HUES6 (cell line): ENCODE measurements at regions not wholly inside any gene's neighbourhood (a gene's known extent, or its start where the extent isn't known, plus 50 kb on each side); places are given as distances from the start of the nearest gene placed in this dataset.

Experiments used
- H3K27ac ChIP-seq: 2 replicates; pipeline ENCODE4 v1.7.0; 2013; ENCODE audit warnings: low read depth, mild to moderate bottlenecking, low read length, inconsistent platforms
- H3K27me3 ChIP-seq: 2 replicates; pipeline ENCODE4 v1.6.1; 2013; ENCODE audit warnings: low read length; ENCODE audit not compliant: control insufficient read depth, insufficient read depth
- H3K36me3 ChIP-seq: 2 replicates; pipeline ENCODE4 v1.6.1; 2013; ENCODE audit warnings: low read length; ENCODE audit not compliant: control insufficient read depth, insufficient read depth
- H3K4me1 ChIP-seq: 2 replicates; pipeline ENCODE4 v1.6.1; 2013; ENCODE audit warnings: low read length; ENCODE audit not compliant: control insufficient read depth, insufficient read depth
- H3K4me3 ChIP-seq: 2 replicates; pipeline ENCODE4 v1.5.1; 2013; ENCODE audit warnings: low read depth, low read length
- H3K9ac ChIP-seq: one replicate; pipeline ENCODE4 v1.6.1; 2013; ENCODE audit warnings: mild to moderate bottlenecking, low read length
- H3K9me3 ChIP-seq: 2 replicates; pipeline ENCODE4 v1.6.1; 2013; ENCODE audit warnings: low read depth, low read length; ENCODE audit not compliant: control insufficient read depth, insufficient read depth

DNA sequence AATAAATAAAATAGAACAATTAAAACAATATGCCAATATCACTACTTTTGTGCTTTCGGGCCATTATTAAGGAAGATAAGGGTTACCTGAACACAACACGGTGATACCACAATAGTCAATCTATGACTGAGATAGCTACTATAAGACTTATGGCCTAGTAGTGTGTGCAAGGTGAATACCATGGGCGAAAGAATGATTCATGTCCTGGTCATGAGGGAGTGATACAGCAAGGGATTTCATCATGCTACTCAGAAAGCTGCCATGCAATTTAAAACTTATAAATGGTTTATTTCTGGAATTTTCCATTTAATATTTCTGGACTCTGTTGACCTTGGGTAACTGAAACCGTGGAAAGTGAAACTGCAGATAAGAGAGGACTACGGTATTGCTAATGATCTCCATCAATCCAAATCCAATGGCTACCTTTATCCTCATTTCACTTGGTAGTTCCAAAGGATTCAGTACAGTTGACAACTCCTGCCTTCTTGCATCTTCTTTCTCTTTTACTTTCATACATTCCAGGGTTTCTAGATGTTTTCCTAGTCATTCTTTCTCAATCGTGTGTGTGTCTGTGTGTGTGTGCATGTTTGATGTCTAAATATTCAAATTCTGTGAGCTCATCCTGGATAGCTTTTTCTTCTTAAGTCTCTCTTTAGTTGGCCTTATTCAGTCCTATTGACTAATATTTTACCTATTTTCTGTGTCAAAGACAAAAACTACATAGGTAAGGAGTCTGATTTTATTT is 100.5 kb upstream of the MAGI2 start:
- no peaks in the 10 kb centered on the region for H3K36me3 ChIP-seq
- no peak overlapping the region for H3K4me3 ChIP-seq
- H3K9me3 ChIP-seq, result no peaks in the 10 kb centered on the region
- no peak overlapping the region for H3K27ac ChIP-seq
- H3K27me3 ChIP-seq, result no peaks in the 10 kb centered on the region
- no peak overlapping the region for H3K9ac ChIP-seq
- H3K4me1 ChIP-seq, result no peaks in the 10 kb centered on the region

DNA sequence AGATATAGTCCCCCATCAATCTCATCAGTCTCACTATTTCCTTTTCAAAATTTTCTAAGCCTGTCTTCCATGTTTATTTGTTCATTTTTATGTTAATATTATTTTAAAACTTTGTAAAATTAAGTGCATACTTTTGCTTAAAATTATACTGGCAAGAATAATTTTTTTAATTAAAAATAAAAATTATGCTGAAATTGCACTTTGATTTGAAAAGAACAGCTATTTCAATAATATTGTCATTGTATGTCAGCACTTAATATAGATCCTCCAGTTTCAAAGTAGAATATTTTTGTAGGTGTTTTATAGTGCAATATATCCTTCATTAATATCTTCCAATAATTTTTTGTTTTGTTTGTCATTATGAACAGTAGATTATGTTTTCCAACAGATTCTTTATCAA is 99.0 kb upstream of the MAGI2 start:
- Histone ChIP-seq H3K4me1 (no peaks in the 10 kb centered on the region), H3K4me3 (no peak overlapping the region), H3K9me3 (no peaks in the 10 kb centered on the region), H3K9ac (no peak overlapping the region), H3K36me3 (no peaks in the 10 kb centered on the region), H3K27ac (no peak overlapping the region), H3K27me3 (no peaks in the 10 kb centered on the region)

DNA sequence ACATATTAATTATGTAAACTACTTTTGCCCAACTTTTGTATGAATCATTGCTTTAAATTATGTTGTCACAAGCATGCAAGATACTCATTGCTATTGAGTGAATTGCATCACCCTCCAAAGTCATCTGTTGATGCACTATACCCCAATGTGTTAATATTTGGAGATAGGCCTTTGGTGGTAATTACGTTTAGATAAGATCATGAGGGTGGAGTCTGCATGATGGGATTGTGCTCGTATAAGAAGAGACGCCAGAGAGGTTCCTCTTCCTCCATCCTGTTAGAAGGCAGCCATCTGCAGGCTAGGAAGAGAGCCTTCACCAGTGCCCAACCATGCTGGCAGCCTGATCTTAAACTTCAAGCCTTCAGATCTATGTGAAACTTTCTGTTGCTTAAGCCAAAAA is 95.3 kb upstream of the MAGI2 start:
- Histone ChIP-seq H3K4me1 (no peaks in the 10 kb centered on the region), H3K27me3 (no peaks in the 10 kb centered on the region), H3K9ac (no peak overlapping the region), H3K4me3 (no peak overlapping the region), H3K27ac (no peak overlapping the region), H3K36me3 (no peaks in the 10 kb centered on the region), H3K9me3 (no peaks in the 10 kb centered on the region)

DNA sequence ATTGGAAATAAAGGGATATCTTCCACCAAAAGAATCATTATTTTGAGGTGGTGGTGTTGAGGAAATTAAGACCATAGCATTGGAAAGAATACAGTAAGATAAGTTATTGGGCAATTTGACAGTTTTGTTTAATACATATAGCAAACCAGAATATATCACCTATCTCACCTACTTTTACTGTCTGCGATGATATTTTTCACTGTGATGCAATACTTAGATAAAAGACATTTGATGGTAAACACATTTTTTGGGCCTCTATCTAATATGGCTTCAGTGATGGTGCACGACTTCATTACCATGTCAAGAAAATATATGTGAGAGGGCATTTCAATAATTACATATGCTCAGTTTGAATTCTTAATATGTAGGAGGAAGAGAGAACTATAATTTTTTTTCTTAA is 93.7 kb upstream of the MAGI2 start:
- H3K36me3 ChIP-seq, result no peaks in the 10 kb centered on the region
- no peaks in the 10 kb centered on the region for H3K9me3 ChIP-seq
- no peaks in the 10 kb centered on the region for H3K27me3 ChIP-seq
- no peak overlapping the region for H3K9ac ChIP-seq
- H3K4me1 ChIP-seq, result no peaks in the 10 kb centered on the region
- no peak overlapping the region for H3K4me3 ChIP-seq
- no peak overlapping the region for H3K27ac ChIP-seq

DNA sequence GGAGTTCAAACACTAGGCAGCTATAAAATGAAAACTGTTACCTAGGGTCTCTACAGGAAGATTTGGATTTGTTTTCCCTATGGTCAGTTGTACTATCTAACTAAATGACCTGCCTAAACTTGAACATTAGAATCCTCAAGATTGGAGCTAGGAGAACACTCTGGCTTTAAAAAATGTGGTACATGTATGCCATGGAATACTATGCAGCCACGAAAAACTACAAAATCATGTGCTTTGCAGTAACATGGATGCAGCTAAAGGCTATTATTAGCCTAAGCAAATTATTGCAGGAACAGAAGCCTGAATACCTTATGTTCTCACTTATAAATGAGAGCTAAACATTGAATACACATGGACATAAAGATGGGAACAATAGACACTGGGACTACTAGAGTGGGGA is 87.1 kb upstream of the MAGI2 start:
- Histone ChIP-seq H3K9ac (no peak overlapping the region), H3K36me3 (no peaks in the 10 kb centered on the region), H3K9me3 (no peaks in the 10 kb centered on the region), H3K27ac (no peak overlapping the region), H3K4me3 (no peak overlapping the region), H3K27me3 (no peaks in the 10 kb centered on the region), H3K4me1 (no peaks in the 10 kb centered on the region)

DNA sequence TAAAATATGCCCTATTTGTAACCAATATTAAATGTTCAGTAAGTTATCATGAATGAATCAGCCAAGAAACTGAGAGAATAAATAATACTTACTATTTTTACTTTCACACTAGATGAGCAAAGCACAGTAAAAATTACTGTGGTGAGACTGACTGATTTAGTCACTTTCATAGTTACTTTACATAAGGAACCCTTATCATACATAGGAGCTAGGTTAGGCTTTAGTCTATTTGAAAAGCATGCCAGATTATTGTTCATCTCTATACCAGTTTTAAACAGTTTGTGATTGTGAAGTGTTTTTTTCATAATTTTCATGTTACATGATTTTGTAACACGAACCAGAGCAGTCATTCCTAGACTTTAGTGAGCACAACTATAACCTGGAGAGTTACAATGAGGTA is 80.7 kb upstream of the MAGI2 start:
- Histone ChIP-seq H3K27ac (no peak overlapping the region), H3K9ac (no peak overlapping the region), H3K4me1 (peaks cover 3% of the 10 kb centered on the region; the same call in 1 of the 2 replicates), H3K36me3 (no peaks in the 10 kb centered on the region), H3K9me3 (no peaks in the 10 kb centered on the region), H3K4me3 (no peak overlapping the region), H3K27me3 (no peaks in the 10 kb centered on the region)

DNA sequence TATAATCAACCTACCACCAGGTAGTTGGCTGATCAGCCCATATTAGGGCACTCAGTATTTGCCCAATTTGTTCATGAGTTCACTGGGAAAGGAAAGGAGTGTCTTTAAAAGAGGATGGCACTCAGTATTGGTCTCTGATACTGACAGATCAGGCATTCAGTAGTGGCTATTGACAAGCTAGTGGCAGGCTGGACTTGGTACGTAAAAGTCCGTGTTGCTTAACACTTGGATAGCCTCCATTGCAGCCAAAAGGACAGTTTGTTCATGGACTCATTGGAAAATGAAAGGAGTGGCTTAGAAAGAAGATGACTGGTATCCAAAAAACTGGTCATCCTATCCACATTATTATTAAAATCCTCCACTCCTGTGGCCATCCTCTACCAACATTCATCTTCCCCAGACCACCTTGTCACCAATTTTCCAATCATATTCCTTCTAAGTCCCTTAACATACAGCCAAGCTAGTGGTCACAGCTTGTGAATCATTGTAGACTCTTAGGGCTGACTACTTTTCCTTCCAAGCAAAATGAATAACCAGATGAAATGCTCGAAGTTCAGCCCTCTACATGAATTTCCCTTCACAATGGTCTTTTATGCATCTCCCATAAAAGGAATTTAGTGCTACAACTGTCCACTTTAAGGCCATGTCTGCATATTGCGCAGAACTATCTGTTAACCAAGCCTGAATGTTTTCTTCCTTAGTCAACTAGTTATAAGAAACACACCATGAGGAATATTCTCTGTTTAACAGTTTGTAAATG is 78.6 kb upstream of the MAGI2 start:
- no peaks in the 10 kb centered on the region for H3K9me3 ChIP-seq
- no peaks in the 10 kb centered on the region for H3K27me3 ChIP-seq
- H3K4me1 ChIP-seq, result peaks cover 3% of the 10 kb centered on the region; the same call in 1 of the 2 replicates
- no peak overlapping the region for H3K4me3 ChIP-seq
- no peaks in the 10 kb centered on the region for H3K36me3 ChIP-seq
- H3K27ac ChIP-seq, result no peak overlapping the region
- no peak overlapping the region for H3K9ac ChIP-seq

DNA sequence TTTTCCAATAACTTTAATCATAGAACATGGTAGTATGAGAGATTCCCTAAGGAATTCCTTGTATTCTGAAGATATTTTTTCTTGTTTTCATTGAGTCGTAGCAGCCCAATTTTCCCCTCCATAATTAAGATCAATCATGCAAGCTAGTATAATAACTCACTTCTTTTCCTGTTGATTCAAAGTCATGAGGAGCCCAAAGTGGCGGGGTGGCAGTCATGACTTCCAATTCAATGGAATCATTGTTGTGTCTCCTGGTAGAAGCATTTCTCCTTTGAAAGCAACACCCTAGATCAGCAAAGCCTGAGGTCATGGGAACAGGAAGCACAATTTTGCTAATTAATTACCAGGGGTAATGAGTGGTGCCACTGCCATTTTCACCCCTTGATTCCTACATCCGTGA is 77.6 kb upstream of the MAGI2 start:
- Histone ChIP-seq H3K9me3 (no peaks in the 10 kb centered on the region), H3K27ac (no peak overlapping the region), H3K9ac (no peak overlapping the region), H3K4me1 (peaks cover 3% of the 10 kb centered on the region; the same call in 1 of the 2 replicates), H3K36me3 (no peaks in the 10 kb centered on the region), H3K4me3 (no peak overlapping the region), H3K27me3 (no peaks in the 10 kb centered on the region)

DNA sequence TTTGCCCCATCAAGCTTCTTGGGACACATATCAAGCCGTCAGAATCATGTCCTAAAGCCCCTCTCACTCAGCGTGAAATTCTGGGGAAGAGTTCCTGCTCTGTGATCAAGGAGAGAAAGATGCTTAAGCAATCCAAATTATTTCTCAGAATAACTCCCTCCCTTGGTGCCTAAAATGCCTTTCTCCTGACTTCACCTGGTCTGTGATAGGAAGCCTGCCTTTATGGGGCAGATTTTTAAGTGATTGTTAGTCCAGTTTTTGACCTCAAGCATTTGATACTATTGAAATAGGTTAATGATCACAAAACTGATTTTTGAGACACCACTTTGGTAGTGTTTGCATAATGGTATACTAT is 76.4 kb upstream of the MAGI2 start:
- H3K9me3 ChIP-seq, result no peaks in the 10 kb centered on the region

DNA sequence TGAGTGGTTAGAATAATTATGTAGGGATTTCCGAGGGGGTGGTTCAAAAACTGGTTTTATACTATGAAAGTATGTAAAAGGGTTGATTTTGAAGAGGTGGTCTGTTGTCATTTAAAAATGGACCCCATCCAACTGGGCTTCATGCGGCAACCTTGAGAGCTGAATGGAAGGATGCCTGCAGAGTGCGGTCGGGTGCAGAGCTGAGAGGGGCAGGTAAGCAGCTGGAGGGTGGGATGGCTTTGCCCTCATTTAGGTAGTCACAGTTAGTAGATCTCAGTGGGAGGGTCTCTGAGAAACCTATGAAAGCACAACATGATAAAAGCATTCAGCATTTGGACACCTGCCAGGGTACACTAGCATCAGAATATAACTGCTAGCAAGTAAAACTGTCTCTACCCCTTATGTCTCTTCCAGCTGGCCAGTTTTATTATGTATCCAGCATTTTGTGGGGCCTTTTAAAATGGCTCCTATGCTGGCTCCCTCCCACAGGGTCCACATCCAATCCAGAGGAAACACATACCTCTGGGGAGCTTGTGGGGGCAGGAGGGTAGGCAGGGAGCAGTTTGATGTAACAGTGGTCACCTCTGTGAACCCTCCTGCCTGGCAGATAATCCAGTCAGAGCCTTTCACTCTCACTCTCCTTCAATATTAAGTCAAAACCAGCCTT is 75.9 kb upstream of the MAGI2 start:
- Histone ChIP-seq H3K9ac (no peak overlapping the region), H3K27me3 (no peaks in the 10 kb centered on the region), H3K36me3 (no peaks in the 10 kb centered on the region), H3K4me3 (no peak overlapping the region), H3K9me3 (no peaks in the 10 kb centered on the region), H3K4me1 (peaks cover 3% of the 10 kb centered on the region; the same call in 1 of the 2 replicates), H3K27ac (no peak overlapping the region)

More for the DNA sequence above, 76.4 kb upstream of the MAGI2 start:
- no peaks in the 10 kb centered on the region for H3K36me3 ChIP-seq
- no peak overlapping the region for H3K4me3 ChIP-seq
- H3K4me1 ChIP-seq, result peaks cover 3% of the 10 kb centered on the region; the same call in 1 of the 2 replicates
- H3K27me3 ChIP-seq, result no peaks in the 10 kb centered on the region
- no peak overlapping the region for H3K9ac ChIP-seq
- H3K27ac ChIP-seq, result no peak overlapping the region

DNA sequence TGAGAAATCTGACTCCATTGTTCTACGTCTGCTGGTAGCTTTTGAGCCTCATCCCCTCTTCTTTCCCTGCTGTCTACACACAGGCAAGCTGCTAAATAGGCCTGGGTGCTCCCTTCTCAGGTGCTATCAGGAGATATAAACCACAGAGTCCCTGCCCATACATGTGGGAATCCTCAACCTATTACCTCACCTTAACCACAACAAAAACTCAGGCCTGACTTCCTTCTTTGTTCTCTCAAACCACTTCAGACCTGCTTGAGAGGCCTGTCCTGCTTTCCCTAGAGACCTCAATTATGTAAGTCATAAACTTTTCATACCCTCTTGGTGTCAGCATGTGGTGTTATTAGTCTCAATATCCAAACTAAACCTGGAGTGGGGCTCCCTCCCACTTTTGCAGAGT is 75.0 kb upstream of the MAGI2 start:
- H3K9me3 ChIP-seq, result no peaks in the 10 kb centered on the region
- no peak overlapping the region for H3K27ac ChIP-seq
- no peak overlapping the region for H3K4me3 ChIP-seq
- no peak overlapping the region for H3K9ac ChIP-seq
- H3K36me3 ChIP-seq, result no peaks in the 10 kb centered on the region
- no peaks in the 10 kb centered on the region for H3K27me3 ChIP-seq
- peaks cover 3% of the 10 kb centered on the region; the same call in 1 of the 2 replicates for H3K4me1 ChIP-seq
